ENCODE measurements at regions not wholly inside any gene's neighbourhood (a gene's known extent, or its start where the extent isn't known, plus 50 kb on each side); places are given as distances from the start of the nearest gene placed in this dataset.

- TF ChIP-seq ZNF687 (CRISPR knock-in tag; IDR thresholded peaks at IDR 0.05) (peak; percentile 93), FOXC1 (CRISPR knock-in tag; IDR thresholded peaks at IDR 0.05; ENCODE audit: borderline replicate concordance) (peak; percentile 23; the same call in 1 of the 2 replicates), ARID5B (CRISPR knock-in tag; IDR thresholded peaks at IDR 0.05) (peak; percentile 84), ZNF503 (CRISPR knock-in tag; IDR thresholded peaks at IDR 0.05) (peak; percentile 33; the same call in 1 of the 2 replicates), ZNF512 (CRISPR knock-in tag; IDR thresholded peaks at IDR 0.05) (0 out of 2 replicates have a peak, but pooled peaks have one; percentile 63), ZNF362 (CRISPR knock-in tag; IDR thresholded peaks at IDR 0.05; ENCODE audit: borderline replicate concordance) (peak; percentile 13; the same call in 1 of the 2 replicates), EP300 (IDR thresholded peaks at IDR 0.05; ENCODE audit: low read depth in 2 of 2, low read length in 2 of 2) (peak in 1 of 2 experiments; percentile 37; a peak in 1 of 4 replicates), EP300 (CRISPR knock-in tag; IDR thresholded peaks at IDR 0.05; ENCODE audit: borderline replicate concordance) (no peak; the same call in 1 of the 2 replicates), ZMYM4 (CRISPR knock-in tag; IDR thresholded peaks at IDR 0.05) (peak; percentile 56; the same call in 1 of the 2 replicates)
Observed at GRCh38 chr2:128380961-128381938, 62.6 kb upstream of the HS6ST1 start (continued).
